ENCODE measurements at regions not wholly inside any gene's neighbourhood (a gene's known extent, or its start where the extent isn't known, plus 50 kb on each side); places are given as distances from the start of the nearest gene placed in this dataset.

GRCh38 chr5:157915638-157916037, 56.7 kb upstream of the CLINT1 start:
- no peak for DNase-seq
- no peak for TF ChIP-seq CTCF (IDR thresholded peaks at IDR 0.05)
- no peak overlapping the region for H3K4me3 Mint-ChIP-seq
- Histone ChIP-seq H3K9me3 (ENCODE audit: control insufficient read depth, insufficient read depth, low read length) (no peaks in the 10 kb centered on the region), H3K4me3 (ENCODE audit: low read length) (no peak overlapping the region), H3K4me1 (ENCODE audit: control insufficient read depth, insufficient read depth, low read length) (peaks cover 8% of the 10 kb centered on the region), H3K27me3 (ENCODE audit: control insufficient read depth, insufficient read depth, low read length) (no peaks in the 10 kb centered on the region), H3K36me3 (ENCODE audit: control insufficient read depth, insufficient read depth, low read length) (no peaks in the 10 kb centered on the region), H3K27ac (ENCODE audit: low read length) (no peak overlapping the region)
- no peak for ATAC-seq
- H3K27me3 Mint-ChIP-seq (ENCODE audit: low read depth in 2 of 2): peaks cover 13 to 22% of the 10 kb centered on the region in 2 donors
- no peak overlapping the region for H3K27ac Mint-ChIP-seq
- WGBS (ENCODE audit: insufficient coverage): 78% methylated on average over 4 of the region's 4 CpGs
- no peaks in the 10 kb centered on the region for H3K9me3 Mint-ChIP-seq
- no peaks in the 10 kb centered on the region for H3K36me3 Mint-ChIP-seq
- peaks cover 18 to 21% of the 10 kb centered on the region in 2 donors for H3K4me1 Mint-ChIP-seq
- intact Hi-C loops (cut with micrococcal nuclease): no loop called here

GRCh38 chr5:157914151-157914788, 55.3 kb upstream of the CLINT1 start:
- Mint-ChIP-seq H3K4me1 (peaks cover 10 to 13% of the 10 kb centered on the region in 2 donors), H3K27ac (no peak overlapping the region), H3K4me3 (no peak overlapping the region), H3K36me3 (no peaks in the 10 kb centered on the region), H3K9me3 (no peaks in the 10 kb centered on the region), H3K27me3 (ENCODE audit: low read depth in 2 of 2) (peaks cover 8 to 11% of the 10 kb centered on the region in 2 donors)
- no peaks in the 10 kb centered on the region for H3K36me3 ChIP-seq (ENCODE audit: control insufficient read depth, insufficient read depth, low read length)
- no peaks in the 10 kb centered on the region for H3K9me3 ChIP-seq (ENCODE audit: control insufficient read depth, insufficient read depth, low read length)
- peaks cover 7% of the 10 kb centered on the region for H3K4me1 ChIP-seq (ENCODE audit: control insufficient read depth, insufficient read depth, low read length)
- 93% methylated on average over 7 of the region's 7 CpGs for WGBS (ENCODE audit: insufficient coverage)
- no peaks in the 10 kb centered on the region for H3K27me3 ChIP-seq (ENCODE audit: control insufficient read depth, insufficient read depth, low read length)
- no peak overlapping the region for H3K27ac ChIP-seq (ENCODE audit: low read length)
- ATAC-seq (no peak), DNase-seq (no peak)
- H3K4me3 ChIP-seq (ENCODE audit: low read length): no peak overlapping the region
- TF ChIP-seq CTCF (IDR thresholded peaks at IDR 0.05): no peak
- intact Hi-C loops (cut with micrococcal nuclease): no loop called here

GRCh38 chr5:157913575-157913974, 54.6 kb upstream of the CLINT1 start:
- no peak overlapping the region for H3K27ac ChIP-seq (ENCODE audit: low read length)
- H3K36me3 ChIP-seq (ENCODE audit: control insufficient read depth, insufficient read depth, low read length): no peaks in the 10 kb centered on the region
- Mint-ChIP-seq H3K4me1 (peaks cover 4 to 6% of the 10 kb centered on the region in 2 donors), H3K9me3 (no peaks in the 10 kb centered on the region), H3K27ac (no peak overlapping the region), H3K4me3 (no peak overlapping the region), H3K27me3 (ENCODE audit: low read depth in 2 of 2) (peaks cover 3 to 5% of the 10 kb centered on the region in 2 donors), H3K36me3 (no peaks in the 10 kb centered on the region)
- DNase-seq (no peak), ATAC-seq (no peak)
- no peaks in the 10 kb centered on the region for H3K27me3 ChIP-seq (ENCODE audit: control insufficient read depth, insufficient read depth, low read length)
- H3K4me3 ChIP-seq (ENCODE audit: low read length): no peak overlapping the region
- intact Hi-C loops (cut with micrococcal nuclease): no loop called here
- WGBS (ENCODE audit: insufficient coverage): 87% methylated on average over 2 of the region's 2 CpGs
- no peaks in the 10 kb centered on the region for H3K4me1 ChIP-seq (ENCODE audit: control insufficient read depth, insufficient read depth, low read length)
- no peaks in the 10 kb centered on the region for H3K9me3 ChIP-seq (ENCODE audit: control insufficient read depth, insufficient read depth, low read length)
- no peak for TF ChIP-seq CTCF (IDR thresholded peaks at IDR 0.05)

Measured in natural killer cell (primary cell).